Thoracic aorta (tissue), 2 donors: ENCODE measurements at regions not wholly inside any gene's neighbourhood (a gene's known extent, or its start where the extent isn't known, plus 50 kb on each side); places are given as distances from the start of the nearest gene placed in this dataset.

ENCODE experiments used
- ATAC-seq: fragments of 150-250 bp; one replicate; pipeline ENCODE4 v1.8.0; 2017; ENCODE audit warnings: low read depth; ENCODE audit not compliant: insufficient number of reproducible peaks, low FRiP score
- DNase-seq: peaks from one replicate; pipeline ENCODE4 v3.0.0-alpha.2; 2020; ENCODE audit warnings: low spot score
- H3K27ac ChIP-seq, 2 donors: fragments of 200-600 bp; sonication (generic); 1 replicate in 1 of 2; 2 replicates in 1 of 2; pipeline ENCODE4 v1.5.1; 2016; ENCODE audit warnings: mild to moderate bottlenecking in 2 of 2, moderate library complexity in 2 of 2
- H3K27me3 ChIP-seq: fragments of 200-600 bp; sonication (generic); replicated peaks from 2 replicates; pipeline ENCODE4 v1.6.0; 2016; ENCODE audit warnings: mild to moderate bottlenecking; ENCODE audit not compliant: insufficient read depth
- H3K36me3 ChIP-seq: fragments of 200-600 bp; sonication (generic); one replicate; pipeline ENCODE4 v1.5.1; 2016
- H3K4me1 ChIP-seq, 2 donors: fragments of 200-600 bp; sonication (generic); 1 replicate in 1 of 2; 2 replicates in 1 of 2; pipeline versions ENCODE4 v1.5.1 to v1.6.0; 2016; ENCODE audit warnings: low read depth in 2 of 2, mild to moderate bottlenecking in 1 of 2; ENCODE audit not compliant: control insufficient read depth in 1 of 2
- H3K4me3 ChIP-seq: fragments of 200-600 bp; sonication (generic); 2 replicates; pipeline ENCODE4 v1.5.1; 2016; ENCODE audit warnings: mild to moderate bottlenecking
- H3K9me3 ChIP-seq: fragments of 200-600 bp; sonication (generic); 2 replicates; pipeline ENCODE4 v1.5.1; 2016
- CTCF ChIP-seq: fragments of 200-600 bp; sonication (generic); IDR thresholded peaks from one replicate; pipeline ENCODE4 v1.5.1; 2019; ENCODE audit warnings: antibody characterized with exemption

DNA sequence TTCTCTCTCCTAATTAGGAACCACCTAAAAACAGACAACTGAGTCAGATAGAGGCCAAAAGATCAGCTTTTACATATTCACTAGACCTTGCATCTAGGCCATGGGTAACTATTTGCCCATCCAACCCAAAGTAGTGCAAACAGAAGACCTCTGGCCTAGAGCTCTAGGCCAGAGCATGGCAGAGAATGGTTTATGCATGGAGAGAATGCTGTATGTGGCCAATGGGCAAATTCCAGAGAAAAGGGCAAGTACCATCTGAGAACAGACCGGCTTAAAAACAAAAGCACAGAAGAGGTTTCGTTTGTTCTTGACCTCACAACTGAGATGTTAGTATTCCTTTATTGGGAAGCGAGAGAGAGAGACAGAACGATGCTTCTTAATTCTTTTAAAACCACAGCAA lies 151.7 kb upstream of the RFX3 start:
- Histone ChIP-seq H3K27me3 (no peaks in the 10 kb centered on the region), H3K36me3 (peaks cover 4% of the 10 kb centered on the region), H3K4me3 (no peak overlapping the region), H3K4me1 (no peaks in the 10 kb centered on the region), H3K9me3 (no peaks in the 10 kb centered on the region), H3K27ac (no peak overlapping the region)
- DNase-seq (no peak), ATAC-seq (no peak)
- no peak for TF ChIP-seq CTCF

DNA sequence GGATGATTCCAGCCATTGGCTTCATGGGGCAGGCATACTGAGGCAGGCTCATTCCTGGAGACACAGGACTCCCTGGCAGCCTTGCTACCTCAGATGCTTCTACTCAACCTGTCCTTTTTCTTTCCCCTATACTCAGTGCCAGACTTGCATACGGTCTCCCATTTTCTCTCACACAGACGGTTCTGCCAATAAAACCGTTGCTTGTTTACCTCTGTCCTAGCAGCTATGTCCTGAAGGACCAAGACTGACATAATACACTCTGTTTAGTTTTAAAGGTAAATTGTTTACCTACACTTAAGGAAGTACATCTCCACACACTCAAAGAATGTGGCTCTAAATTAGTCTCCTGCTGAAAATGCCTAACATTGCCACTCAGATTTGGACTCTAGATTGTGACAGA lies 151.0 kb upstream of the RFX3 start:
- Histone ChIP-seq H3K27ac (no peak overlapping the region), H3K4me3 (no peak overlapping the region), H3K4me1 (no peaks in the 10 kb centered on the region), H3K27me3 (no peaks in the 10 kb centered on the region), H3K9me3 (no peaks in the 10 kb centered on the region), H3K36me3 (peaks cover 4% of the 10 kb centered on the region)
- TF ChIP-seq CTCF, result no peak
- no peak for ATAC-seq
- DNase-seq, result no peak

GRCh38 chr9:3675946-3676345 lies 150.1 kb upstream of the RFX3 start:
- Histone ChIP-seq H3K36me3 (peaks cover 4% of the 10 kb centered on the region), H3K9me3 (no peaks in the 10 kb centered on the region), H3K4me3 (no peak overlapping the region), H3K27me3 (no peaks in the 10 kb centered on the region), H3K4me1 (no peaks in the 10 kb centered on the region), H3K27ac (no peak overlapping the region)
- no peak for TF ChIP-seq CTCF
- no peak for DNase-seq
- ATAC-seq, result no peak

GRCh38 chr9:3674561-3674960 lies 148.8 kb upstream of the RFX3 start:
- H3K27me3 ChIP-seq, result no peaks in the 10 kb centered on the region
- ATAC-seq, result no peak
- no peak for TF ChIP-seq CTCF
- H3K4me3 ChIP-seq, result no peak overlapping the region
- H3K36me3 ChIP-seq, result peaks cover 4% of the 10 kb centered on the region
- H3K4me1 ChIP-seq, result no peaks in the 10 kb centered on the region
- no peaks in the 10 kb centered on the region for H3K9me3 ChIP-seq
- no peak for DNase-seq
- no peak overlapping the region for H3K27ac ChIP-seq

GRCh38 chr9:3672399-3672798 lies 146.6 kb upstream of the RFX3 start:
- Histone ChIP-seq H3K27me3 (no peaks in the 10 kb centered on the region), H3K27ac (no peak overlapping the region), H3K9me3 (no peaks in the 10 kb centered on the region), H3K36me3 (peaks cover 4% of the 10 kb centered on the region), H3K4me1 (no peaks in the 10 kb centered on the region), H3K4me3 (no peak overlapping the region)
- no peak for ATAC-seq
- no peak for TF ChIP-seq CTCF
- no peak for DNase-seq
